ENCODE measurements at regions not wholly inside any gene's neighbourhood (a gene's known extent, or its start where the extent isn't known, plus 50 kb on each side); places are given as distances from the start of the nearest gene placed in this dataset.

GRCh38 chr6:168384045-168385036 lies 56.6 kb upstream of the SMOC2 start:
- no peak for DNase-seq

- DNase-seq, result no peak
Measured at GRCh38 chr6:168385037-168385759, 55.8 kb upstream of the SMOC2 start.

- DNase-seq, result no peak
Measured at GRCh38 chr6:168385858-168386735, 54.9 kb upstream of the SMOC2 start.

- no peak for DNase-seq
Measured at GRCh38 chr6:168386973-168387372, 54.0 kb upstream of the SMOC2 start.

- no peak for DNase-seq
Measured at GRCh38 chr6:168387426-168387825, 53.6 kb upstream of the SMOC2 start.

GRCh38 chr6:168387911-168388310 lies 53.1 kb upstream of the SMOC2 start:
- no peak for DNase-seq

GRCh38 chr6:168388641-168389633 lies 52.0 kb upstream of the SMOC2 start:
- DNase-seq, result no peak

GRCh38 chr6:168390749-168391420 lies 50.1 kb upstream of the SMOC2 start:
- no peak for DNase-seq
